ENCODE measurements at regions not wholly inside any gene's neighbourhood (a gene's known extent, or its start where the extent isn't known, plus 50 kb on each side); places are given as distances from the start of the nearest gene placed in this dataset.

- no peaks in the 10 kb centered on the region for H3K9me3 ChIP-seq (ENCODE audit: low read length)
- no peak overlapping the region for H3K4me2 ChIP-seq (ENCODE audit: low read length)
- no peaks in the 10 kb centered on the region for H3K27me3 ChIP-seq (ENCODE audit: insufficient read depth, low read depth, low read length)
- no peaks in the 10 kb centered on the region for H3K79me2 ChIP-seq (replicated peaks; ENCODE audit: insufficient read depth, low read length)
- H4K20me1 ChIP-seq (ENCODE audit: insufficient read depth) = no peaks in the 10 kb centered on the region
- H3F3A ChIP-seq (ENCODE audit: insufficient read depth, low read length, poor library complexity, severe bottlenecking) = no peaks in the 10 kb centered on the region
- H3K4me3 ChIP-seq (ENCODE audit: low read length) = no peak overlapping the region
- H3K9me2 ChIP-seq (ENCODE audit: insufficient read depth, low read length) = no peaks in the 10 kb centered on the region
- no peak overlapping the region for H2AFZ ChIP-seq (ENCODE audit: low read depth, low read length)
- H3K36me3 ChIP-seq (ENCODE audit: insufficient read depth, low read length) = no peaks in the 10 kb centered on the region
- TF ChIP-seq REST (IDR thresholded peaks at IDR 0.05; ENCODE audit: borderline replicate concordance) (no peak), MXI1 (conservative IDR thresholded peaks at IDR 0.05; ENCODE audit: poor library complexity, severe bottlenecking) (no peak), RAD21 (conservative IDR thresholded peaks at IDR 0.05) (no peak), EZH2 (IDR thresholded peaks at IDR 0.05; ENCODE audit: borderline replicate concordance, insufficient read depth, low read length, poor library complexity, severe bottlenecking) (no peak), CTCF (IDR thresholded peaks at IDR 0.05; ENCODE audit: poor library complexity, severe bottlenecking) (no peak), TAF1 (IDR thresholded peaks at IDR 0.05; ENCODE audit: low read depth) (no peak), SMC3 (conservative IDR thresholded peaks at IDR 0.05; ENCODE audit: poor library complexity) (no peak), EP300 (conservative IDR thresholded peaks at IDR 0.05; ENCODE audit: poor library complexity, severe bottlenecking) (no peak), POLR2AphosphoS5 (IDR thresholded peaks at IDR 0.05) (no peak)
- no peak overlapping the region for H3K9ac ChIP-seq (ENCODE audit: low read length)
- no peak overlapping the region for H3K27ac ChIP-seq (ENCODE audit: low read length)
Measured at GRCh38 chr6:62479697-62480220, 193.7 kb upstream of the KHDRBS2 start.

GRCh38 chr6:62474793-62475192 lies 188.8 kb upstream of the KHDRBS2 start:
- no peaks in the 10 kb centered on the region for H3K27me3 ChIP-seq (ENCODE audit: insufficient read depth, low read depth, low read length)
- TF ChIP-seq REST (IDR thresholded peaks at IDR 0.05; ENCODE audit: borderline replicate concordance) (no peak), EP300 (conservative IDR thresholded peaks at IDR 0.05; ENCODE audit: poor library complexity, severe bottlenecking) (no peak), RAD21 (conservative IDR thresholded peaks at IDR 0.05) (no peak), TAF1 (IDR thresholded peaks at IDR 0.05; ENCODE audit: low read depth) (no peak), EZH2 (IDR thresholded peaks at IDR 0.05; ENCODE audit: borderline replicate concordance, insufficient read depth, low read length, poor library complexity, severe bottlenecking) (no peak), MXI1 (conservative IDR thresholded peaks at IDR 0.05; ENCODE audit: poor library complexity, severe bottlenecking) (no peak), POLR2AphosphoS5 (IDR thresholded peaks at IDR 0.05) (no peak), SMC3 (conservative IDR thresholded peaks at IDR 0.05; ENCODE audit: poor library complexity) (no peak), CTCF (IDR thresholded peaks at IDR 0.05; ENCODE audit: poor library complexity, severe bottlenecking) (no peak)
- H2AFZ ChIP-seq (ENCODE audit: low read depth, low read length) = no peak overlapping the region
- H4K20me1 ChIP-seq (ENCODE audit: insufficient read depth) = no peaks in the 10 kb centered on the region
- no peaks in the 10 kb centered on the region for H3F3A ChIP-seq (ENCODE audit: insufficient read depth, low read length, poor library complexity, severe bottlenecking)
- no peaks in the 10 kb centered on the region for H3K9me3 ChIP-seq (ENCODE audit: low read length)
- H3K4me2 ChIP-seq (ENCODE audit: low read length) = no peak overlapping the region
- no peaks in the 10 kb centered on the region for H3K36me3 ChIP-seq (ENCODE audit: insufficient read depth, low read length)
- H3K9me2 ChIP-seq (ENCODE audit: insufficient read depth, low read length) = no peaks in the 10 kb centered on the region
- no peak overlapping the region for H3K27ac ChIP-seq (ENCODE audit: low read length)
- H3K9ac ChIP-seq (ENCODE audit: low read length) = no peak overlapping the region
- no peak overlapping the region for H3K4me3 ChIP-seq (ENCODE audit: low read length)
- H3K79me2 ChIP-seq (replicated peaks; ENCODE audit: insufficient read depth, low read length) = no peaks in the 10 kb centered on the region

Data from neural cell (in vitro differentiated cells).